Mesendoderm (in vitro differentiated cells): ENCODE measurements at regions not wholly inside any gene's neighbourhood (a gene's known extent, or its start where the extent isn't known, plus 50 kb on each side); places are given as distances from the start of the nearest gene placed in this dataset.

Source experiments
- DNase-seq: peaks from one replicate; pipeline ENCODE4 v3.0.0; 2013
- H2AK5ac ChIP-seq: 2 replicates; pipeline ENCODE4 v1.6.1; 2013; ENCODE audit warnings: low read length, inconsistent platforms
- H2BK120ac ChIP-seq: 2 replicates; pipeline ENCODE4 v1.6.1; 2013; ENCODE audit warnings: low read depth, mild to moderate bottlenecking, low read length, moderate library complexity, mixed read lengths
- H2BK15ac ChIP-seq: replicated peaks from 2 replicates; pipeline ENCODE4 v1.6.1; 2013; ENCODE audit warnings: low read depth, mild to moderate bottlenecking, moderate library complexity
- H2BK5ac ChIP-seq: 2 replicates; pipeline ENCODE4 v1.6.1; 2013; ENCODE audit warnings: low read length, inconsistent platforms
- H3K18ac ChIP-seq: 2 replicates; pipeline ENCODE4 v1.6.1; 2013; ENCODE audit warnings: mild to moderate bottlenecking, low read length, mixed read lengths
- H3K23ac ChIP-seq: one replicate; pipeline ENCODE4 v1.6.1; 2013; ENCODE audit warnings: low read length
- H3K27ac ChIP-seq: 2 replicates; pipeline ENCODE4 v1.5.1; 2013; ENCODE audit warnings: low read depth, mild to moderate bottlenecking, inconsistent platforms, low read length, moderate library complexity
- H3K27me3 ChIP-seq: 2 replicates; pipeline ENCODE4 v1.6.1; 2013; ENCODE audit warnings: low read length, control low read depth, mild to moderate bottlenecking, inconsistent platforms; ENCODE audit not compliant: insufficient read depth, poor library complexity
- H3K36me3 ChIP-seq: 2 replicates; pipeline ENCODE4 v1.6.1; 2013; ENCODE audit warnings: low read length, inconsistent platforms; ENCODE audit not compliant: control insufficient read depth, insufficient read depth
- H3K4ac ChIP-seq: one replicate; pipeline ENCODE4 v1.6.1; 2013; ENCODE audit warnings: low read depth, mild to moderate bottlenecking, low read length, moderate library complexity
- H3K4me1 ChIP-seq: 2 replicates; pipeline ENCODE4 v1.6.1; 2013; ENCODE audit warnings: low read depth, low read length, inconsistent platforms; ENCODE audit not compliant: control insufficient read depth
- H3K4me2 ChIP-seq: 2 replicates; pipeline ENCODE4 v1.6.1; 2013; ENCODE audit warnings: low read length
- H3K4me3 ChIP-seq: 2 replicates; pipeline ENCODE4 v1.5.1; 2013; ENCODE audit warnings: mild to moderate bottlenecking, low read length
- H3K56ac ChIP-seq: one replicate; pipeline ENCODE4 v1.6.1; 2013; ENCODE audit warnings: low read length
- H3K79me1 ChIP-seq: 2 replicates; pipeline ENCODE4 v1.6.1; 2013; ENCODE audit warnings: low read length, inconsistent platforms
- H3K79me2 ChIP-seq: 2 replicates; pipeline ENCODE4 v1.6.1; 2013; ENCODE audit warnings: mild to moderate bottlenecking, low read length; ENCODE audit not compliant: control insufficient read depth, insufficient read depth
- H3K9ac ChIP-seq: 2 replicates; pipeline ENCODE4 v1.6.1; 2013; ENCODE audit warnings: low read length, inconsistent platforms
- H4K5ac ChIP-seq: one replicate; pipeline ENCODE4 v1.6.1; 2013; ENCODE audit warnings: low read length
- H4K8ac ChIP-seq: one replicate; pipeline ENCODE4 v1.6.1; 2013; ENCODE audit warnings: low read depth, mild to moderate bottlenecking, control low read depth, low read length, moderate library complexity
- WGBS: extraction: QIAGEN DNeasy Blood & Tissue Kit; methylation state at CpG from one replicate; pipeline ENCODE4 v1.1.7; 2013; ENCODE audit warnings: low lambda C conversion rate, missing lambda C conversion rate; ENCODE audit not compliant: insufficient coverage; ENCODE audit errors: extremely low coverage; 5-methylcytosine and 5-hydroxymethylcytosine counted together

GRCh38 chr5:35404701-35405100 lies 174.4 kb upstream of the PRLR start:
- Histone ChIP-seq H2BK15ac (no peak overlapping the region), H3K4me1 (no peaks in the 10 kb centered on the region), H3K9ac (no peak overlapping the region), H3K23ac (no peak overlapping the region), H4K8ac (no peak overlapping the region), H3K27me3 (no peaks in the 10 kb centered on the region), H3K4ac (no peak overlapping the region), H3K4me2 (no peak overlapping the region), H3K79me1 (no peaks in the 10 kb centered on the region), H3K56ac (no peak overlapping the region), H2AK5ac (no peak overlapping the region), H3K36me3 (no peaks in the 10 kb centered on the region), H2BK5ac (no peak overlapping the region), H3K79me2 (no peaks in the 10 kb centered on the region), H3K27ac (no peak overlapping the region), H3K4me3 (no peak overlapping the region), H4K5ac (no peak overlapping the region), H2BK120ac (no peak overlapping the region), H3K18ac (no peak overlapping the region)
- no peak for DNase-seq
- WGBS: no CpG with 5 or more reads among the region's 9 CpGs

GRCh38 chr5:35393901-35394300 lies 163.6 kb upstream of the PRLR start:
- H3K79me1 ChIP-seq: no peaks in the 10 kb centered on the region
- H3K79me2 ChIP-seq: no peaks in the 10 kb centered on the region
- H3K36me3 ChIP-seq: no peaks in the 10 kb centered on the region

GRCh38 chr5:35384658-35385057 lies 154.4 kb upstream of the PRLR start:
- Histone ChIP-seq H3K36me3 (no peaks in the 10 kb centered on the region), H2BK5ac (no peak overlapping the region), H4K5ac (no peak overlapping the region), H2BK120ac (no peak overlapping the region), H3K23ac (no peak overlapping the region), H3K4ac (no peak overlapping the region), H3K79me1 (no peaks in the 10 kb centered on the region), H3K27me3 (no peaks in the 10 kb centered on the region), H4K8ac (no peak overlapping the region), H2AK5ac (no peak overlapping the region), H3K27ac (no peak overlapping the region), H3K56ac (no peak overlapping the region), H3K4me1 (no peaks in the 10 kb centered on the region), H2BK15ac (no peak overlapping the region), H3K79me2 (no peaks in the 10 kb centered on the region), H3K4me2 (no peak overlapping the region), H3K9ac (no peak overlapping the region), H3K4me3 (no peak overlapping the region), H3K18ac (no peak overlapping the region)
- DNase-seq: no peak
- no CpG with 5 or more reads among the region's 2 CpGs for WGBS

More at GRCh38 chr5:35393901-35394300, 163.6 kb upstream of the PRLR start:
- Histone ChIP-seq H3K9ac (no peak overlapping the region), H2AK5ac (no peak overlapping the region), H3K27ac (no peak overlapping the region), H4K8ac (no peak overlapping the region), H3K27me3 (no peaks in the 10 kb centered on the region), H3K4me2 (no peak overlapping the region), H3K18ac (no peak overlapping the region), H2BK15ac (no peak overlapping the region), H3K4ac (no peak overlapping the region), H4K5ac (no peak overlapping the region), H2BK120ac (no peak overlapping the region), H3K56ac (no peak overlapping the region), H3K23ac (no peak overlapping the region), H3K4me1 (no peaks in the 10 kb centered on the region), H2BK5ac (no peak overlapping the region), H3K4me3 (no peak overlapping the region)
- WGBS: no CpG with 5 or more reads among the region's 4 CpGs
- no peak for DNase-seq

- Histone ChIP-seq H2BK15ac (no peak overlapping the region), H3K27me3 (no peaks in the 10 kb centered on the region), H3K18ac (no peak overlapping the region), H4K5ac (no peak overlapping the region), H2BK120ac (no peak overlapping the region), H2AK5ac (no peak overlapping the region), H3K56ac (no peak overlapping the region), H4K8ac (no peak overlapping the region), H3K4me1 (no peaks in the 10 kb centered on the region), H3K23ac (no peak overlapping the region), H3K79me2 (no peaks in the 10 kb centered on the region), H3K27ac (no peak overlapping the region), H3K4me3 (no peak overlapping the region), H3K79me1 (no peaks in the 10 kb centered on the region), H3K4me2 (no peak overlapping the region), H3K36me3 (no peaks in the 10 kb centered on the region), H3K4ac (no peak overlapping the region), H2BK5ac (no peak overlapping the region), H3K9ac (no peak overlapping the region)
- no peak for DNase-seq
- whole genome bisulfite sequencing: no CpG with 5 or more reads among the region's 3 CpGs
Observed at GRCh38 chr5:35383041-35383440, 152.8 kb upstream of the PRLR start.

GRCh38 chr5:35377653-35378052 lies 147.4 kb upstream of the PRLR start:
- Histone ChIP-seq H3K4me1 (no peaks in the 10 kb centered on the region), H3K27me3 (no peaks in the 10 kb centered on the region), H2BK120ac (no peak overlapping the region), H2BK15ac (no peak overlapping the region), H3K9ac (no peak overlapping the region), H3K56ac (no peak overlapping the region), H3K4me2 (no peak overlapping the region), H3K4me3 (no peak overlapping the region), H3K18ac (no peak overlapping the region), H4K8ac (no peak overlapping the region), H3K4ac (no peak overlapping the region), H3K36me3 (no peaks in the 10 kb centered on the region), H4K5ac (no peak overlapping the region), H3K23ac (no peak overlapping the region), H2BK5ac (no peak overlapping the region), H3K27ac (no peak overlapping the region), H3K79me2 (no peaks in the 10 kb centered on the region), H3K79me1 (no peaks in the 10 kb centered on the region), H2AK5ac (no peak overlapping the region)
- no CpG with 5 or more reads among the region's 4 CpGs for WGBS
- DNase-seq: no peak

GRCh38 chr5:35374584-35374983 lies 144.3 kb upstream of the PRLR start:
- DNase-seq: no peak
- no peak overlapping the region for H3K9ac ChIP-seq
- H4K5ac ChIP-seq: no peak overlapping the region
- no peak overlapping the region for H4K8ac ChIP-seq
- H2AK5ac ChIP-seq: no peak overlapping the region
- no peak overlapping the region for H3K23ac ChIP-seq
- no peaks in the 10 kb centered on the region for H3K36me3 ChIP-seq
- H3K56ac ChIP-seq: no peak overlapping the region
- H2BK15ac ChIP-seq: no peak overlapping the region
- no peak overlapping the region for H3K18ac ChIP-seq
- H3K27me3 ChIP-seq: no peaks in the 10 kb centered on the region
- H3K27ac ChIP-seq: no peak overlapping the region
- H2BK5ac ChIP-seq: no peak overlapping the region
- H3K4ac ChIP-seq: no peak overlapping the region
- H3K4me2 ChIP-seq: no peak overlapping the region
- no peak overlapping the region for H3K4me3 ChIP-seq
- H2BK120ac ChIP-seq: no peak overlapping the region
- H3K79me2 ChIP-seq: no peaks in the 10 kb centered on the region
- no peaks in the 10 kb centered on the region for H3K79me1 ChIP-seq
- no peaks in the 10 kb centered on the region for H3K4me1 ChIP-seq
